Activated naive CD4-positive, alpha-beta T cell treated with anti-CD3 and anti-CD28 coated beads, Interleukin-2, amount 10 ng/mL, durations not matched to agents 7 days and 5 days (primary cell): ENCODE measurements at regions not wholly inside any gene's neighbourhood (a gene's known extent, or its start where the extent isn't known, plus 50 kb on each side); places are given as distances from the start of the nearest gene placed in this dataset.

Experiments used
- CTCF ChIA-PET: fragments of 350-600 bp; sonication (Branson Sonifier 250); formaldehyde crosslinking; loops from one replicate; lab custom pipeline; 2021; ENCODE audit warnings: antibody characterized with exemption; lab: Charles Lee
- DNase-seq: peaks from one replicate; pipeline ENCODE4 v3.0.0-alpha.2; 2020
- H3K27ac Mint-ChIP-seq: one replicate; pipeline ENCODE4 v1.8.0; 2021; ENCODE audit warnings: mild to moderate bottlenecking, moderate library complexity, mixed read lengths
- H3K27me3 Mint-ChIP-seq: one replicate; pipeline ENCODE4 v1.8.0; 2021; ENCODE audit warnings: mild to moderate bottlenecking, mixed read lengths
- H3K36me3 Mint-ChIP-seq: one replicate; pipeline ENCODE4 v1.8.0; 2021; ENCODE audit warnings: mixed read lengths
- H3K4me1 Mint-ChIP-seq: one replicate; pipeline ENCODE4 v1.8.0; 2021; ENCODE audit warnings: mixed read lengths
- H3K4me3 Mint-ChIP-seq: one replicate; pipeline ENCODE4 v1.8.0; 2021; ENCODE audit warnings: mild to moderate bottlenecking, moderate library complexity, mixed read lengths
- H3K9me3 Mint-ChIP-seq: one replicate; pipeline ENCODE4 v1.8.0; 2021; ENCODE audit warnings: mixed read lengths

GRCh38 chr12:88251798-88252197 lies 109.7 kb downstream of the TMTC3 start:
- Mint-ChIP-seq H3K9me3 (no peaks in the 10 kb centered on the region), H3K27me3 (no peaks in the 10 kb centered on the region), H3K4me1 (no peaks in the 10 kb centered on the region), H3K4me3 (no peak overlapping the region), H3K27ac (no peak overlapping the region), H3K36me3 (no peaks in the 10 kb centered on the region)
- CTCF ChIA-PET: no interaction called here
- no peak for DNase-seq

DNA sequence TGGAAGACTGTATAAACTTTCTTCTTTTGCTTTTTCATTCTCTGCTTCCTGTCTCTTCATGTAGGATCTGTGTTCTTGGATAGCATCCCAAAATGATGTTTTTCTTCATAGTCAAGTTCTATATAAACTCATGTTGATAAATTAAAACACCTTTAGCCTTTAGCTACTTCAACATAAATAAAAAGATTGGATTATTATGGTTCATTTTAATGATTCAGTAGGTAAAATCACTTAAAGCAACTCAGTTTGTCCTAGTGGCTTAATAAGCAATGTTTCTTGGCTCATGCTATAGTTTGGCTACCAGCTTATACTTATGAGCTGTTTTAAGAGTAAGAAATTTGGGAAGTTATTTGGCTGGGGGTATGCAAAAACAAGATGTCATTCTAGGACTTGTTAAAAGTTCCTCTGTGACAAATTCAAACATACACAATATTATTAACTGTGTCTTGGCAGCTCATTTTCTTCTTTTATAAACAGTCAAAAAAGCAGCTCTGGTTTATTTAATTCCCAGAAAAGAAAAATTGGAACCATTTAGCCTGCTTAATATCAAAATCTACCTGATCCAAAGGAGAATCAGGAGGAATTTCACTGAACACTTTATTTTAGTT lies 111.4 kb downstream of the TMTC3 start:
- Mint-ChIP-seq H3K4me1 (no peaks in the 10 kb centered on the region), H3K27ac (no peak overlapping the region), H3K27me3 (no peaks in the 10 kb centered on the region), H3K4me3 (no peak overlapping the region), H3K9me3 (no peaks in the 10 kb centered on the region), H3K36me3 (no peaks in the 10 kb centered on the region)
- CTCF ChIA-PET: no interaction called here
- no peak for DNase-seq

- Mint-ChIP-seq H3K36me3 (no peaks in the 10 kb centered on the region), H3K9me3 (no peaks in the 10 kb centered on the region), H3K27ac (no peak overlapping the region), H3K27me3 (no peaks in the 10 kb centered on the region), H3K4me3 (no peak overlapping the region), H3K4me1 (no peaks in the 10 kb centered on the region)
- DNase-seq: no peak
- CTCF ChIA-PET: no interaction called here
These were observed 113.1 kb downstream of the TMTC3 start for GRCh38 chr12:88255224-88255623.

DNA sequence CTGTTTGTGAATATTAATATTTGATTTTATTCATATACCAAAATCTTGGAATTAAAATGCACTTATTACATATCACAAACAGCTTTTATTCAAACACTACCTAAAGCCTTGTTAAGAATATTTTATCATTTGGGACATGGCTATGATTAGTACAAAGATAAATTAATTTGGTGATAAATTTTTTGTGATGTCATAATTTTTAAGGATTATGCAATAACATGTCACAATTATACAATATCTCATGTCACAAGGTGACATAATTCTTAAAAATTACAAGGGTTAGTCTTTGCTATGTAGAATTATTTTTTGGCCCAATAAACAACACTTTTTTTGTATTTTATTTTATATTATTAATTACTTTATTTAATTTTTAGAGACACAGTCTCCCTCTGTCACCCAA lies 113.7 kb downstream of the TMTC3 start:
- Mint-ChIP-seq H3K27ac (no peak overlapping the region), H3K4me1 (no peaks in the 10 kb centered on the region), H3K36me3 (no peaks in the 10 kb centered on the region), H3K27me3 (no peaks in the 10 kb centered on the region), H3K4me3 (no peak overlapping the region), H3K9me3 (no peaks in the 10 kb centered on the region)
- CTCF ChIA-PET: no interaction called here
- no peak for DNase-seq

GRCh38 chr12:88258396-88258795 lies 116.3 kb downstream of the TMTC3 start:
- Mint-ChIP-seq H3K27ac (no peak overlapping the region), H3K27me3 (no peaks in the 10 kb centered on the region), H3K36me3 (no peaks in the 10 kb centered on the region), H3K4me3 (no peak overlapping the region), H3K9me3 (no peaks in the 10 kb centered on the region), H3K4me1 (no peaks in the 10 kb centered on the region)
- CTCF ChIA-PET: no interaction called here
- DNase-seq: no peak

- CTCF ChIA-PET: no interaction called here
- no peak for DNase-seq
- Mint-ChIP-seq H3K4me1 (no peaks in the 10 kb centered on the region), H3K27me3 (no peaks in the 10 kb centered on the region), H3K36me3 (no peaks in the 10 kb centered on the region), H3K4me3 (no peak overlapping the region), H3K9me3 (no peaks in the 10 kb centered on the region), H3K27ac (no peak overlapping the region)
These were observed 124.8 kb downstream of the TMTC3 start for GRCh38 chr12:88266806-88267360.

DNA sequence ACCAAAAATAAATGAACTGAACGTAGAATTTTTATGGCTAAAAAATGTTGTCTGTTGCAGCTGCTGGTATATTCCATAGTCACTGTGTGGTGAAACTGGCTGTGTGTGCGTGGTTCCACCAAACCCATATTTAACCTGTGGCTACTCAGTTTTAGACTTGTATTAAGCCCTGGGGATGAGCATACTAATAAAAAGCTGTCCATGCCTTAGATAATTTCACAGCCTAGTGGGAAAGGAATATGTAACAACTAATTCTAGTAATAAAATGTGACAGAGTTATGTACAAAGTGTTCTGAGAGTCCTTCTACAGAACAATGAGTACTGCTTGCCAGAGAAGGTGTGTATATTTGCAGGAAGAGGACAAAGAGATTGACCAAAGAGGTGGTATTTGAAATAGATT lies 125.5 kb downstream of the TMTC3 start:
- Mint-ChIP-seq H3K27me3 (no peaks in the 10 kb centered on the region), H3K36me3 (no peaks in the 10 kb centered on the region), H3K9me3 (no peaks in the 10 kb centered on the region), H3K4me1 (no peaks in the 10 kb centered on the region), H3K27ac (no peak overlapping the region), H3K4me3 (no peak overlapping the region)
- DNase-seq: no peak
- CTCF ChIA-PET: no interaction called here

DNA sequence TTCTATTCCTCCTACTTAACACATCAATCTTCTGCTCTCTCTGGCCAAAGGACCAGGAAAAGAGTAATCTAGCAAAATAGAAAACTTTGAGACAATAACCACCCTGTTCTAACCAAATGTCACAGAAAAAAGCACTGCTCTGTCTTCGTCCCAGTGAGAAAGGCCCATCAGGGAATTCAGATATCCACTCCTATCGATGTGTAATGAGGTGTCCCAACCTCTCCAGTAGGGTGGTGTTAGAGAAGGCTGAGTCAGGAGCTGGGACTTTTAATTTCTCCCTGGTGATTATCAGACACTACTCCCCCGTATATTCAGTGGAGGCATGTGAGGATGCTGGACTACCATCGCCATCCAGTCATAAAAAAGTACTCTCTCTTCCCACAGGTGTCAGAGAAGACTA lies 130.3 kb downstream of the TMTC3 start:
- CTCF ChIA-PET: no interaction called here
- DNase-seq: no peak
- no peak overlapping the region for H3K27ac Mint-ChIP-seq
- no peaks in the 10 kb centered on the region for H3K4me1 Mint-ChIP-seq
- H3K4me3 Mint-ChIP-seq: no peak overlapping the region
- H3K36me3 Mint-ChIP-seq: no peaks in the 10 kb centered on the region
- no peaks in the 10 kb centered on the region for H3K27me3 Mint-ChIP-seq
- no peaks in the 10 kb centered on the region for H3K9me3 Mint-ChIP-seq

DNA sequence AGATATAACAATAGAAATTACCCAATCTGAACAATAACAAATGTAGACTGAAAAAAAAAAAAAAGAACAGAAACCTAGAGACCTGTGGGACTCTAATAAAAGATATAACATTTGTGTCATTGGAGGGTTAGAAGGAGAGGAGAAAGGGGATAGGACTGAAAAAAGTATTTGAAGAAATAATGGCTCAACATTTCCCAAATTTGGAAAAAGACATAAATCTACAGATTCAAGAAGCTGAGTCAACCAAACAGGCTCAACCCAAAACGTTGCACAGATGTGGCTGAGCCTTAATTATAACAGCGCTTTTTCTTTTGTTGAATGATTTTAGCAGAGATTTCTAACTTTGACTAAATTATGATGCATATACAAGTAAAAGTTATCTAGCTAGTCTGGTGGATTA lies 131.3 kb downstream of the TMTC3 start:
- CTCF ChIA-PET: no interaction called here
- Mint-ChIP-seq H3K9me3 (no peaks in the 10 kb centered on the region), H3K27me3 (no peaks in the 10 kb centered on the region), H3K4me1 (no peaks in the 10 kb centered on the region), H3K36me3 (no peaks in the 10 kb centered on the region), H3K4me3 (no peak overlapping the region), H3K27ac (no peak overlapping the region)
- no peak for DNase-seq

DNA sequence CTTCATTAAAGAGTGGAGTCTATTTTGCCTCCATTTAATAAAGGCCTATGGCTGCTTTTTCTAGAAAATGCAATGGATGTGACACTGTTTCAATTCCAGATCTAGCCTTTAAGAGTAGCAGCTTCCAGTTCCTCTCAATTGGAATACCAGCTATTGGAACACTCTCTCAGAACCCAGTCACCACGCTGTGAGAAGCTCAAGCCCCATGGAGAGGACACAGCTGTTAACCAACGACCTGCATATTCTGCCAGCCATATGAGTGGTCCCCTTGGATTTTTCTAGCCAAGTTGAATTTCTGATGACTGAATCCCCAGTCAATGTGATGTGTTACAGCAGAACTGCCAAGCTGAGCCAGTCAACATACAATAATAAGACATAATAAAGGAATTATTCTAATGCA lies 131.8 kb downstream of the TMTC3 start:
- Mint-ChIP-seq H3K27me3 (no peaks in the 10 kb centered on the region), H3K36me3 (no peaks in the 10 kb centered on the region), H3K9me3 (no peaks in the 10 kb centered on the region), H3K4me3 (no peak overlapping the region), H3K27ac (no peak overlapping the region), H3K4me1 (no peaks in the 10 kb centered on the region)
- DNase-seq: no peak
- CTCF ChIA-PET: no interaction called here

- Mint-ChIP-seq H3K4me3 (no peak overlapping the region), H3K27me3 (no peaks in the 10 kb centered on the region), H3K4me1 (no peaks in the 10 kb centered on the region), H3K36me3 (no peaks in the 10 kb centered on the region), H3K27ac (no peak overlapping the region), H3K9me3 (no peaks in the 10 kb centered on the region)
- DNase-seq: no peak
- CTCF ChIA-PET: no interaction called here
These were observed 149.5 kb downstream of the TMTC3 start for GRCh38 chr12:88291498-88292131.

- Mint-ChIP-seq H3K27me3 (no peaks in the 10 kb centered on the region), H3K36me3 (no peaks in the 10 kb centered on the region), H3K4me1 (no peaks in the 10 kb centered on the region), H3K9me3 (no peaks in the 10 kb centered on the region), H3K27ac (no peak overlapping the region), H3K4me3 (no peak overlapping the region)
- DNase-seq: no peak
- CTCF ChIA-PET: no interaction called here
These were observed 156.0 kb downstream of the TMTC3 start for GRCh38 chr12:88298014-88298682.

DNA sequence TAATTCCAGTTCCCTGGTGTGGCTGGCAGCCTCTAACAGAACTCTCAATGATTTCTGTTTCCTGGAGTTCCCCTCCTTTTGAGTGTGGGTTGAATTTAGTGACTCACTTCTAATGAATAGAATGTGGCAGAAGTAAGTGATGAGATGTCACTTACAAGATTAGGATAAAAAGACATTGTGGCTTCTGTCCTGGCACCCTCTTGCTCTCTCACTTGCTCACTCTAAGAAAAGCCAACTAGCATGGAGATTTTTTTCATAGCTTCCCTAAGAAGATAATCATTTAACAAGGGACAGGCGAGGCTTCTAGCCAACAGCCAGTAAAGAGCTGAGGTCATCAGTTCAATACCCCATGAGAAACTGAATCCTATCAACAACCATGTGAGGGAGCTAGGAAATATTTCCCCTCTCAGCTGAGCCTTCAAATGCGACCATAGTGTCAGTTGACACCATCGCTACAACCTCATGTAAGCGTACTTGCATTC lies 156.7 kb downstream of the TMTC3 start:
- no peak for DNase-seq
- CTCF ChIA-PET: no interaction called here

GRCh38 chr12:88299567-88300101 lies 157.5 kb downstream of the TMTC3 start:
- no peak for DNase-seq
- Mint-ChIP-seq H3K27me3 (no peaks in the 10 kb centered on the region), H3K4me1 (no peaks in the 10 kb centered on the region), H3K27ac (no peak overlapping the region), H3K4me3 (no peak overlapping the region), H3K9me3 (no peaks in the 10 kb centered on the region), H3K36me3 (no peaks in the 10 kb centered on the region)
- CTCF ChIA-PET: no interaction called here

More for the DNA sequence above, 156.7 kb downstream of the TMTC3 start:
- Mint-ChIP-seq H3K4me3 (no peak overlapping the region), H3K27ac (no peak overlapping the region), H3K27me3 (no peaks in the 10 kb centered on the region), H3K36me3 (no peaks in the 10 kb centered on the region), H3K4me1 (no peaks in the 10 kb centered on the region), H3K9me3 (no peaks in the 10 kb centered on the region)

DNA sequence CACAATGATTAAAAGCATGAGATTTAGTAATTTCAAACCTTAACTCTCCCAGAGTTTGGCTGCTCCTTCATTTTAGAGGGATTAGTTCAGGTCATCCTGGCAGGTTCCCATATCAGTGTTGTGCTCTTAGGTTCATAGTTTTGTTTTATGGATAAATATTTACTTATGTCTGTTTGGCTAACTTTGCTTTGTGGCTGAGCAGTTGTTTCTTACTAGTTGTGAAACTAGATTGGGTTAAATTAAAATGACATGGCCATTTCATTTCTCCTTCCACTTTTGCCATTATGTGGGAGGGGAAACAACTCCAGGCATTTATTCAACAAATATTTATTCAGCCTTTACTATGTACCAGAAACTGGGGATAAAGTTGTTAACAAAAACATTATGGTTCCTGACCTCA lies 158.8 kb downstream of the TMTC3 start:
- CTCF ChIA-PET: no interaction called here
- H3K36me3 Mint-ChIP-seq: no peaks in the 10 kb centered on the region

More for the DNA sequence above, 158.8 kb downstream of the TMTC3 start:
- DNase-seq: no peak
- no peaks in the 10 kb centered on the region for H3K4me1 Mint-ChIP-seq
- H3K27me3 Mint-ChIP-seq: no peaks in the 10 kb centered on the region
- no peak overlapping the region for H3K4me3 Mint-ChIP-seq
- no peak overlapping the region for H3K27ac Mint-ChIP-seq
- no peaks in the 10 kb centered on the region for H3K9me3 Mint-ChIP-seq
